H1 (cell line): ENCODE measurements at regions not wholly inside any gene's neighbourhood (a gene's known extent, or its start where the extent isn't known, plus 50 kb on each side); places are given as distances from the start of the nearest gene placed in this dataset.

Source experiments
- BCL11A ChIP-seq, 2 experiments: IDR thresholded peaks; one replicate each; pipeline ENCODE4 v1.6.1; 2011; ENCODE audit warnings: low read depth in 2 of 2, low read length in 2 of 2, mild to moderate bottlenecking in 2 of 2
- CHD7 ChIP-seq: fragments of 300-600 bp; sonication (generic); IDR thresholded peaks from 2 replicates; pipeline ENCODE4 v1.7.1; 2012; ENCODE audit warnings: low read length, moderate library complexity, mild to moderate bottlenecking, inconsistent platforms; ENCODE audit not compliant: insufficient replicate concordance
- SP4 ChIP-seq: IDR thresholded peaks from 2 replicates; pipeline ENCODE4 v1.6.1; 2012; ENCODE audit warnings: low read length, inconsistent platforms
- YY1 ChIP-seq: IDR thresholded peaks from 2 replicates; pipeline ENCODE4 v1.6.1; 2011; ENCODE audit warnings: low read depth, mild to moderate bottlenecking, low read length

GRCh38 chr11:42482822-42483221 lies 829.0 kb upstream of the API5 start (continued):
- no peak for TF ChIP-seq SP4
- TF ChIP-seq BCL11A (IDR thresholded peaks at IDR 0.05; ENCODE audit: low read depth in 2 of 2, low read length in 2 of 2): no peak
- no peak for TF ChIP-seq CHD7
- TF ChIP-seq YY1: no peak
- TF ChIP-seq, all 59 proteins: peak for 0
